Tibial nerve (tissue), 4 donors: ENCODE measurements at regions not wholly inside any gene's neighbourhood (a gene's known extent, or its start where the extent isn't known, plus 50 kb on each side); places are given as distances from the start of the nearest gene placed in this dataset.

Experiments
- DNase-seq, 2 donors: peaks; one replicate each; pipeline ENCODE4 v3.0.0-alpha.2; 2019; ENCODE audit warnings: low spot score in 2 of 2
- H3K27ac ChIP-seq, 4 donors: fragments of 200-600 bp; sonication (generic) in 3 of 4; one replicate each; pipeline ENCODE4 v1.5.1; 2017 to 2019; ENCODE audit warnings: mild to moderate bottlenecking in 1 of 4
- H3K27me3 ChIP-seq, 2 donors: fragments of 200-600 bp; sonication (generic) in 1 of 2; one replicate each; pipeline versions ENCODE4 v1.5.1 to v1.6.0; 2017 to 2019
- H3K36me3 ChIP-seq, 3 donors: fragments of 200-600 bp; sonication (generic); one replicate each; pipeline ENCODE4 v1.5.1; 2018 to 2019
- H3K4me1 ChIP-seq, 4 donors: fragments of 200-600 bp; sonication (generic) in 3 of 4; one replicate each; pipeline ENCODE4 v1.5.1; 2017 to 2019
- H3K4me3 ChIP-seq, 4 donors: fragments of 200-600 bp; sonication (generic) in 3 of 4; one replicate each; pipeline ENCODE4 v1.5.1; 2017 to 2019; ENCODE audit warnings: mild to moderate bottlenecking in 1 of 4, moderate library complexity in 1 of 4
- H3K9me3 ChIP-seq, 4 donors: fragments of 200-600 bp; sonication (generic) in 3 of 4; one replicate each; pipeline ENCODE4 v1.5.1; 2017 to 2019
- EP300 ChIP-seq, 2 donors: sonication (generic); formaldehyde crosslinking; IDR thresholded peaks; one replicate each; pipeline ENCODE4 v1.6.1; 2017; ENCODE audit warnings: antibody characterized with exemption in 2 of 2, mild to moderate bottlenecking in 1 of 2
- POLR2A ChIP-seq, 2 donors: fragments of 450-650 bp; IDR thresholded peaks; one replicate each; pipeline ENCODE4 v1.6.1; 2017; ENCODE audit warnings: antibody characterized with exemption in 2 of 2, mild to moderate bottlenecking in 2 of 2, moderate library complexity in 2 of 2
- WGBS, 2 donors: methylation state at CpG; one replicate each; pipeline ENCODE4 v1.1.5; 2018; 5-methylcytosine and 5-hydroxymethylcytosine counted together
- TF ChIP-seq, protein P1 (sequence below), 5 experiments: fragments of 200-600 bp in 3 of 5; fragments of 450-650 bp in 2 of 5; sonication (generic) in 3 of 5; IDR thresholded peaks; one replicate each; pipeline ENCODE4 v1.5.1; 2016 to 2019; ENCODE audit warnings: antibody characterized with exemption in 5 of 5, mild to moderate bottlenecking in 3 of 5, moderate library complexity in 2 of 5

GRCh38 chr13:104008541-104009435 is 942.6 kb upstream of the SLC10A2 start:
- H3K27me3 ChIP-seq = no peaks in the 10 kb centered on the region
- H3K27ac ChIP-seq = no peak overlapping the region
- no peak overlapping the region for H3K4me3 ChIP-seq
- 59 to 66% methylated on average over 8 of the region's 8 CpGs for WGBS, 2 donors
- no peaks in the 10 kb centered on the region for H3K4me1 ChIP-seq
- no peaks in the 10 kb centered on the region for H3K9me3 ChIP-seq
- no peak for DNase-seq
- TF ChIP-seq, protein P1, sequence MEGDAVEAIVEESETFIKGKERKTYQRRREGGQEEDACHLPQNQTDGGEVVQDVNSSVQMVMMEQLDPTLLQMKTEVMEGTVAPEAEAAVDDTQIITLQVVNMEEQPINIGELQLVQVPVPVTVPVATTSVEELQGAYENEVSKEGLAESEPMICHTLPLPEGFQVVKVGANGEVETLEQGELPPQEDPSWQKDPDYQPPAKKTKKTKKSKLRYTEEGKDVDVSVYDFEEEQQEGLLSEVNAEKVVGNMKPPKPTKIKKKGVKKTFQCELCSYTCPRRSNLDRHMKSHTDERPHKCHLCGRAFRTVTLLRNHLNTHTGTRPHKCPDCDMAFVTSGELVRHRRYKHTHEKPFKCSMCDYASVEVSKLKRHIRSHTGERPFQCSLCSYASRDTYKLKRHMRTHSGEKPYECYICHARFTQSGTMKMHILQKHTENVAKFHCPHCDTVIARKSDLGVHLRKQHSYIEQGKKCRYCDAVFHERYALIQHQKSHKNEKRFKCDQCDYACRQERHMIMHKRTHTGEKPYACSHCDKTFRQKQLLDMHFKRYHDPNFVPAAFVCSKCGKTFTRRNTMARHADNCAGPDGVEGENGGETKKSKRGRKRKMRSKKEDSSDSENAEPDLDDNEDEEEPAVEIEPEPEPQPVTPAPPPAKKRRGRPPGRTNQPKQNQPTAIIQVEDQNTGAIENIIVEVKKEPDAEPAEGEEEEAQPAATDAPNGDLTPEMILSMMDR (IDR thresholded peaks at IDR 0.05) = no peak
- no peaks in the 10 kb centered on the region for H3K36me3 ChIP-seq

GRCh38 chr13:104008075-104008474 is 941.9 kb upstream of the SLC10A2 start:
- H3K4me3 ChIP-seq = no peak overlapping the region
- H3K36me3 ChIP-seq = no peaks in the 10 kb centered on the region
- no peaks in the 10 kb centered on the region for H3K4me1 ChIP-seq
- no peak for DNase-seq
- TF ChIP-seq POLR2A (IDR thresholded peaks at IDR 0.05) (no peak), EP300 (IDR thresholded peaks at IDR 0.05) (no peak)
- TF ChIP-seq, protein P1 (IDR thresholded peaks at IDR 0.05) = no peak
- no peak overlapping the region for H3K27ac ChIP-seq
- no peaks in the 10 kb centered on the region for H3K9me3 ChIP-seq
- 58 to 62% methylated on average over 4 of the region's 4 CpGs for WGBS, 2 donors
- H3K27me3 ChIP-seq = no peaks in the 10 kb centered on the region

DNA sequence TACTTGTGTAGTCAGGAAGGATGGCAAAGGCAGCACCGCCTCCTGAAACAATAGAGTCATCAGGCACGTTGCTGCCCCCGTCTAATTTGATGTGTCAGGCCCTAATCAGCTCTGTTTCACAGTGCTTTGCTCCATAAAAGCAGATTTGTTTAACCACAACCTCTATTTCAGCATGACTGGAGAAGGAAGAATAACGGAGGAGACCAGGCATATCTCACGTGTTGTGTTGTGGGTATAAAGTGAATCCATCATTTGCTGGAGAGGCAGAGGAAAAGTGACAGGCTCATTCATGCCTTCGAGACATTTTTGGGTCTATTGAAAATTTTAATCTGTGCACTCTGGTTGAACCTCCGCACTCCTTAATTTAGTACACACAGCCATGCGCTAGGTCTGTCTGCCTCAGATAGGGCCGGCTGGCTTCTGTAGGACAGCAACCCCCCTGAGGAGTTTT is 940.4 kb upstream of the SLC10A2 start:
- Histone ChIP-seq H3K27ac (no peak overlapping the region), H3K27me3 (no peaks in the 10 kb centered on the region), H3K9me3 (no peaks in the 10 kb centered on the region), H3K36me3 (no peaks in the 10 kb centered on the region), H3K4me1 (no peaks in the 10 kb centered on the region), H3K4me3 (no peak overlapping the region)
- DNase-seq = no peak
- WGBS, 2 donors = 84 to 91% methylated on average over 9 of the region's 9 CpGs
- TF ChIP-seq EP300 (IDR thresholded peaks at IDR 0.05) = no peak
- TF ChIP-seq, protein P1 (IDR thresholded peaks at IDR 0.05) = no peak

GRCh38 chr13:104004572-104004971 is 938.4 kb upstream of the SLC10A2 start:
- WGBS, 2 donors = 96 to 100% methylated on average over 1 of the region's 1 CpG
- DNase-seq = no peak
- no peak overlapping the region for H3K4me3 ChIP-seq
- H3K9me3 ChIP-seq = no peaks in the 10 kb centered on the region
- no peaks in the 10 kb centered on the region for H3K36me3 ChIP-seq
- TF ChIP-seq, protein P1 (IDR thresholded peaks at IDR 0.05) = no peak
- no peak for TF ChIP-seq POLR2A (IDR thresholded peaks at IDR 0.05)
- H3K27ac ChIP-seq = no peak overlapping the region
- H3K4me1 ChIP-seq = no peaks in the 10 kb centered on the region
- H3K27me3 ChIP-seq = no peaks in the 10 kb centered on the region

GRCh38 chr13:104002216-104002615 is 936.0 kb upstream of the SLC10A2 start:
- H3K4me3 ChIP-seq = no peak overlapping the region
- 30 to 62% methylated on average over 1 of the region's 1 CpG for whole genome bisulfite sequencing, 2 donors

More at GRCh38 chr13:104002216-104002615, 936.0 kb upstream of the SLC10A2 start:
- H3K9me3 ChIP-seq = no peaks in the 10 kb centered on the region
- no peak overlapping the region for H3K27ac ChIP-seq
- no peaks in the 10 kb centered on the region for H3K4me1 ChIP-seq
- TF ChIP-seq, protein P1 (IDR thresholded peaks at IDR 0.05) = no peak
- TF ChIP-seq EP300 (IDR thresholded peaks at IDR 0.05) (no peak), POLR2A (IDR thresholded peaks at IDR 0.05) (no peak)
- no peak for DNase-seq
- H3K36me3 ChIP-seq = no peaks in the 10 kb centered on the region
- H3K27me3 ChIP-seq = no peaks in the 10 kb centered on the region
